ENCODE measurements at regions not wholly inside any gene's neighbourhood (a gene's known extent, or its start where the extent isn't known, plus 50 kb on each side); places are given as distances from the start of the nearest gene placed in this dataset.
"Not testable (repeated sequence)": the region's sequence is repeated elsewhere in the genome, so short reads cannot be mapped to it uniquely, and the experiment has no call there.

GRCh38 chr14:44612002-44612401, 104.9 kb upstream of the FSCB start:
- no peak for DNase-seq

- no peak for DNase-seq
Observed at GRCh38 chr14:44609876-44610510, 102.9 kb upstream of the FSCB start.

- DNase-seq = no peak
Observed at GRCh38 chr14:44609201-44609600, 102.1 kb upstream of the FSCB start.

GRCh38 chr14:44607701-44608100, 100.6 kb upstream of the FSCB start:
- no peak for DNase-seq

- no peak for DNase-seq
Observed at GRCh38 chr14:44606576-44606975, 99.5 kb upstream of the FSCB start.

GRCh38 chr14:44601266-44601665, 94.2 kb upstream of the FSCB start:
- DNase-seq = not testable (repeated sequence)

- DNase-seq = no peak
Observed at GRCh38 chr14:44589180-44589579, 82.1 kb upstream of the FSCB start.

GRCh38 chr14:44586910-44587309, 79.8 kb upstream of the FSCB start:
- DNase-seq = no peak

- no peak for DNase-seq
Observed at GRCh38 chr14:44576356-44576755, 69.3 kb upstream of the FSCB start.

GRCh38 chr14:44567997-44568396, 60.9 kb upstream of the FSCB start:
- no peak for DNase-seq

- DNase-seq = no peak
Observed at GRCh38 chr14:44565968-44566367, 58.9 kb upstream of the FSCB start.

- DNase-seq = no peak
Observed at GRCh38 chr14:44564908-44565307, 57.8 kb upstream of the FSCB start.

All from CD4-positive, alpha-beta T cell treated with Interleukin-17A for 4 hours (primary cell).